Epithelial cell of prostate (primary cell): ENCODE measurements at regions not wholly inside any gene's neighbourhood (a gene's known extent, or its start where the extent isn't known, plus 50 kb on each side); places are given as distances from the start of the nearest gene placed in this dataset.

Experiments used
- DNase-seq: peaks from one replicate; pipeline ENCODE4 v3.0.0-alpha.2; 2011; ENCODE audit warnings: low read depth, low spot score
- H3K27ac ChIP-seq: fragments of 450-650 bp; 2 replicates; pipeline ENCODE4 v1.5.1; 2017; ENCODE audit warnings: mild to moderate bottlenecking

GRCh38 chr5:53211799-53212198, 102.2 kb upstream of the MOCS2 start:
- DNase-seq, result peak; percentile 72
- peak overlapping the region; percentile 73 for H3K27ac ChIP-seq

DNA sequence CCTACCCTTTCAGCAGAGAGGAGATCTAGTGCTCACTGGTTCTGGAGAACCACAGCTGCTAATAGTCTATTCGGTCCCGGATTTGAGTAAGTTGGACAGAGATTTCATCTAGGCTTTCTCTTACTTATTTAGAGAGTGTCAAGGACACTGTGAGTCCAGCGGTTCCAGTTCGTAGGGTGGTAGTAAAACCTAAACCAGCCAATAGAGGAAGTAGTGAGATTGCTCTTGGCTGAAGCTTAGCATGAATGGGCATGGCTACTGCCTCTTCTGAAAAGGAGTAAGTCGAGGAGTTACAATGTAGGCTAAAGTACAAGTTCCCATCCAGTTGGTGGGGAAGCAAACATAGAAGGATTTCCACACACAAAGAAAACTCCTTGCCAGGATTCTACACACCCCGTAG, 109.6 kb upstream of the MOCS2 start:
- no peak for DNase-seq
- no peak overlapping the region for H3K27ac ChIP-seq

DNA sequence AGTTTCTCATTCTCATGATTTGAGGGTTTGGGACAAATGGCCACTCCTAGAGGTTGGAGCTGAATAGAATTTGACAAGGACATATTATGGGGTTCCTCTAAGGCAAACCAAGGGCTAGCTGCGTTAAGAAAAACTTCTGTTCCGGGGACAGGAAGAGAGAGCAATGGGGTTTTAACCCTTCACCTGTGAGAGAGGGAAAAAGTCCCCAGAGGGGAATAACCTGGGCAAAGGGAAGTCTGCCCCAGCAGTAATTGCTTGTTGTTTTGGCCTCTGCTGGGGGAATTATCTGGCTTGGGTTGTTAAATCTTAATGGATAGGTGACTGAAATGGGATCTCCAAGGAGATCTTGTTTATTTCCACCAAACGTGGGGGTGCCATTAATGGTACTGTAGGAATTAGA, 110.1 kb upstream of the MOCS2 start:
- no peak overlapping the region for H3K27ac ChIP-seq
- no peak for DNase-seq

GRCh38 chr5:53233645-53234405, 124.3 kb upstream of the MOCS2 start:
- no peak overlapping the region for H3K27ac ChIP-seq
- no peak for DNase-seq

- H3K27ac ChIP-seq, result no peak overlapping the region
- no peak for DNase-seq
Observed at GRCh38 chr5:53236683-53237082, 127.1 kb upstream of the MOCS2 start.

DNA sequence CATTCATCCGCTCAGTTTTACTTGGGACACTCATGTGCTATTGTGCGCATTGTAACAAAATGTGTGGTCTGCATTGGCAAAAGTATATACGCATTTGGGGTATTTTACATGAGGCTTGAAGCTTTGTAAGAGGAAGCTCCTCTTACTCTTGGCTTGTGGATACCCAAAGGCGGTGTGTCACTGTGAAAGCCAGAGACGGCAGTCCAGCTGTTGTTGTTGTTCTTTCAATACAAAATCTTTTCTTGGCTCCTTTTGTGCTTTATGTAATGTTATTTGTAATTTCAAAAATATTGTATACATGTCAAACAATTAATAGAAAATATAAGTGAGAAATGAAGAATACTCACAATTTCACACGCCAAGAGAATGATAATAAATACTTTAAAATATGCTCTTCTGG, 128.3 kb upstream of the MOCS2 start:
- DNase-seq, result no peak
- H3K27ac ChIP-seq, result no peak overlapping the region

GRCh38 chr5:53239301-53239990, 129.9 kb upstream of the MOCS2 start:
- DNase-seq, result no peak
- no peak overlapping the region for H3K27ac ChIP-seq

DNA sequence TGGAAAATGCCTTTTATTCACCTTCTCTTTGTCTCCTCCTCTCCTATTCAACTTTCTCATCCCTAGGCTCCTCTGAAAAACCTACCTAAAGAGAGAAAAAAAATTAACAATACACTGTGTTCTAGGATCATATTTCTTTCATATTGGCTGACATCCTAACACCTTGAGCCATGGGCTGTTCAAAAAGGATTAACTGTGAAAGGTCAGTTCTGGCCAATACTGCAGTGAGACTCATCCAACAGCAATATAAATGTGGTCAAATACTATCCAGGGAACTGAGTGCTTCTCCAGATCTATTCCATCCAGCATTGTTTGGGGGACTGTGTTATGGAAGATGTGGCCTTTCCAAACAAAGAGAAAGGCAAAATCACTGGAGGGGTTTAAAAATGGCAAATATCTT, 131.1 kb upstream of the MOCS2 start:
- no peak overlapping the region for H3K27ac ChIP-seq
- no peak for DNase-seq

DNA sequence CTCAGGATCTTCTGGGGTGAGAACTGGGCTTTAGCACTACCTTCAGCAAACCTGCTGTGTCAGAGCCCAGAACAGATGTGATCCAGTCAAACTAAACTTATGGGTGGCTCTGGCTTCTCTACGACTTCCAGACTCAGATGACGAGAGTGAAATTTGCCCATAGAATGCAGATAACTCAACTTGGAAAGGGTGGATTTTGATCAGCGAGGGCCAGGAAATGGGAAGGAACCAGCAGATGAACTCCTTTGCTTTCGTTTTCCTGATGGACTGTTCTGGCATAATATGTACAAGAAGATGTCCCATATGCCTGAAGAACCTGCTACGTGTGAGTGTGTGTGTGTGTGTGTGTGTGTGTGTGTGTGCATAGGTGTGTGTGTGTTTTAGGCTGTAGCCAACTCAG, 132.0 kb upstream of the MOCS2 start:
- DNase-seq, result no peak
- no peak overlapping the region for H3K27ac ChIP-seq

GRCh38 chr5:53243403-53243802, 133.8 kb upstream of the MOCS2 start:
- DNase-seq, result no peak

DNA sequence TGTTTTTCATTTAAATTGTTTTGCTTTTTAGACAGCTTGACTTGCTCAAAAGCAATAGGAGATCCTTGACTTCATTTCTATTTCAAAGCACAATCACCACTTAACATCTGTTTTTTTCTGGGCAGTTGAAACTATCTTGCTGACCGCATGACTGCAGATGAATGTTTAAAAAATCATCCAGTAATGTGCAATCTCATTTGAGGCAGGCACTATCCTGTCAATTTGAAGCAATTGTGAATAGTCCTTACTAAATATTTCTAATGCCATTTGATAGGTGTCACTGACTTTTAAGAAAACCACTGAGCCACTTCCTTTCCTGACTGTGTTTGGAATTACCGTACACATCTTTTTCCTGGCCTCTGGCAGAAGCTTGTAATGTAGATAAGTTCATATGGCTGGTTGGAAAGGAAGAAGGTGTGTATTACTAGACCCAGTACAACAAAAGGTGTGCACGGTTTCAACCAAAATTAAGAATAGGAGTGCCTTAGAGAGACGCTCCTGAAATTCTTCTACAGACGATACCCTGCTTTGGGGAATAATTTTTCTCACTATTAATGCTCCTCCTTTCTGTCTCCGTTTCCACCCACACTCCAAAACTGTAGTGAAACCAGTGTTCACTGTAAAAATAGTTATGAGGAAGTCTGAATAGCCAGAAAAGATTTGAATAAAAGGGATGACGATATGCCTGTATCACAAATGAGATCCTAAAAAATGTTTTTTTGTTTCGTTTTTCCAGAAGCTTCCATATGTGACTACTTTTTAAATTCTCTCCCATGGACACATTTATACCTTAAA, 136.7 kb upstream of the MOCS2 start:
- H3K27ac ChIP-seq, result peak overlapping the region; percentile 94
- DNase-seq, result peak; percentile 78

More at GRCh38 chr5:53243403-53243802, 133.8 kb upstream of the MOCS2 start:
- no peak overlapping the region for H3K27ac ChIP-seq

- peak overlapping the region; percentile 94 for H3K27ac ChIP-seq
- peak; percentile 76 for DNase-seq
Observed at GRCh38 chr5:53249529-53250200, 140.1 kb upstream of the MOCS2 start.

GRCh38 chr5:53250201-53250550, 140.6 kb upstream of the MOCS2 start:
- DNase-seq, result no peak
- H3K27ac ChIP-seq, result peak overlapping the region; percentile 94

DNA sequence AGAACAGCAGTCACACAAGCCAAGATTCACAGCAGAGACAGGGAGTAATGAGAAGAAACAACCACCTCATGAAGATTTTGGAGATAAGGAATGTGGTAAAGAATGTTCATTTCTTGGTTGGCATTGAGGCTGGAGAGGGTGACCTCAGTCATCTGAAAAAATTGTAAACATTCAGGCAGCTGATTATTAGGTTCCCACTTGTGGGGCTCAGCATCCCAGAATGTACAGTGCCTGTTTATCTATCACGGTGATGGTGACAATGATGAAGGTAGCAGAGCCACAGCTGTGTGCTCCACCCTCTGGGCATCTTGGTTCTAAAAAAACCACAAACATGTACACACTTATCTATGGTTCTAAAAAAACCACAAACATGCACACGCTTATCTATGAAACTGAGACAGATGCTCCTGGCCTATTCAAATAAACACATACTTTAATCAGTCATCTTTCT, 143.9 kb upstream of the MOCS2 start:
- peak; percentile 63 for DNase-seq
- H3K27ac ChIP-seq, result peak overlapping the region; percentile 93

- peak overlapping the region; percentile 93 for H3K27ac ChIP-seq
Observed at GRCh38 chr5:53256746-53257145, 147.2 kb upstream of the MOCS2 start.

GRCh38 chr5:53257806-53258373, 148.3 kb upstream of the MOCS2 start:
- DNase-seq, result peak; percentile 98
- peak overlapping the region; percentile 93 for H3K27ac ChIP-seq

More at GRCh38 chr5:53256746-53257145, 147.2 kb upstream of the MOCS2 start:
- peak; percentile 64 for DNase-seq

DNA sequence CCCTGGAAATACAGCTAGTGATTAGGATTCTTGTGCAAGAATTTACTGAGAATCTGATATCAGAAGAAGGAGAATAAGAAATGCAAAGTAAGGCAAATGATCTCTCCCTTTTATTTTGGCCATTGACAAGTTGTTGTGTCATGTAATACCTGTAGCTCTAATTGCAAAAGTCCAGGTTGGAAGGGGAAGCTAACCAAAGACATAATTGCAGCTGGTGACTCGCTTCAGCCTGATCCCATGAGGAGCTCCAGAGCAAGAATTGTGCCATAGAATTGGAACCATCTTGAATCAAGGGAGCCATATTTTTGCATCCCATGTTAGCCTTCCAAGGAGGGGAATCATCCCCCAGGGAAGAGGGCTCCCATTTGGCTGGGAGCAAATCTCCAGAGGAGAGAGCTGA, 149.6 kb upstream of the MOCS2 start:
- H3K27ac ChIP-seq, result peak overlapping the region; percentile 93

DNA sequence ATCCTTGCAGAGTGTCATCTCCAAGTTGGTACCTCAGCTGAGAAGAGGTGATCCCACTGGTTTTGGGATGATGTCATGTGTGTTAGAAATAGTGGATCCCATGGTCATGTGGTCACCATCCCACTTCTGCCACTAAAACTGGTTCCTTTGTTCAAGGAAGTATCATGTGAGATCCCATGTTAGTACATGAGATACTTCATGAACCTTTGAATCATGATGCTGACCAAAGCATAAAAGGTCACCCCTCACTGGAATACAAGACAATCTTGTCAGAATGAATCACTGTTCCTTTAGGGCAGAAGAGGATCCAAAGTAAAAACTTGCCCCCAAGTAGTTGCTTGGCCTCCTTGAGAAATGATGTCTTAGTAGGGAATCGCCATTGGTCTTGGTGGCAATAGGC, 150.9 kb upstream of the MOCS2 start:
- H3K27ac ChIP-seq, result no peak overlapping the region
- DNase-seq, result no peak

More for the DNA sequence above, 149.6 kb upstream of the MOCS2 start:
- DNase-seq, result no peak

- DNase-seq, result no peak
- peak overlapping the region; percentile 32 for H3K27ac ChIP-seq
Observed at GRCh38 chr5:53261245-53261644, 151.7 kb upstream of the MOCS2 start.

GRCh38 chr5:53262348-53262970, 152.9 kb upstream of the MOCS2 start:
- no peak for DNase-seq
- peak overlapping the region; percentile 32 for H3K27ac ChIP-seq
